ENCODE measurements at regions not wholly inside any gene's neighbourhood (a gene's known extent, or its start where the extent isn't known, plus 50 kb on each side); places are given as distances from the start of the nearest gene placed in this dataset.

DNA sequence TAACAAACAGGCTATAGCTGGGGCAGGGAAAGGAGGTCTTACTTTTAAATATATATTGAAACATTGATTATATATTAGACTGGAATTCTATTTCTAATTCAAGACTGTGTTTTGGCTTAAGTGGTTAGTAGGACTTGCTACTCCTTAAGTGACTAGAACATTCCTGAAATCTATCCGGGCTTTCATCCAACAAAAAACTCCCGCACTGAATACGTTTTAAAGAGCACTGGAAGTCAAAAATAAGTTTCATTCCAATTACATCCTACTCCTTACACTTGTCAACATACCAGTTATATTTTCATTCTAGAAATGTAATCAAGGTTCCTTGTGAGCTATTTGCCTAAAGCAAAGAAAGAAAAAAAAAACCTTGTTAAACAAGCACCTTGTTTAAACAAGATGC is 204.6 kb downstream of the SP3 start:
- DNase-seq (ENCODE audit: low spot score) = no peak
- CTCF ChIA-PET = no interaction called here
- POLR2A ChIA-PET (ENCODE audit: low non-redundant PET) = no interaction called here

DNA sequence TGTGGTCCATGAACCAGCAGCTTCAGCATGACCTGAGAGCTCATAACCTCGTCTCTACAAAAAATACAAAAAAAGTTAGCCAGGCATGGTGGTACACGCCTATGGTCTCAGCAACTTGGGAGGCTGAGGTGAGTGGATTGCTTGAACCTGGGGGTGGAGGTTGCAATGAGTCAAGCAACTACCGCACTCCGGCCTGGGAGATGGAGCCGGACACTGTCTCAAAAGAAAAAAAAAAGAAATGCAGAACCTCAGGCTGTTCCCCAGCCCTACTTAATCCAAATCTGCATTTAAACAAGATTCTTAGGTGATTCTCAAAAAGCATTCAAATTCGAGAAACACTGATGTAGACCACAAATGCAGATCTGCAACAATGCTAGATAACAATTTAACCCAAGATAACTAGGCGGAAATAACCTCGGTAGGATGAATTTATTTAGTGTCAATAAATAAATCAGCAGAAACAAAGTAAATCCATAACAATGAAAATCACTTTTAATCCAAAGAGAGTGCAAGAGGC is 203.5 kb downstream of the SP3 start:
- ChIA-PET POLR2A (ENCODE audit: low non-redundant PET) (no interaction called here), CTCF (no interaction called here)
- TF ChIP-seq, protein P1, sequence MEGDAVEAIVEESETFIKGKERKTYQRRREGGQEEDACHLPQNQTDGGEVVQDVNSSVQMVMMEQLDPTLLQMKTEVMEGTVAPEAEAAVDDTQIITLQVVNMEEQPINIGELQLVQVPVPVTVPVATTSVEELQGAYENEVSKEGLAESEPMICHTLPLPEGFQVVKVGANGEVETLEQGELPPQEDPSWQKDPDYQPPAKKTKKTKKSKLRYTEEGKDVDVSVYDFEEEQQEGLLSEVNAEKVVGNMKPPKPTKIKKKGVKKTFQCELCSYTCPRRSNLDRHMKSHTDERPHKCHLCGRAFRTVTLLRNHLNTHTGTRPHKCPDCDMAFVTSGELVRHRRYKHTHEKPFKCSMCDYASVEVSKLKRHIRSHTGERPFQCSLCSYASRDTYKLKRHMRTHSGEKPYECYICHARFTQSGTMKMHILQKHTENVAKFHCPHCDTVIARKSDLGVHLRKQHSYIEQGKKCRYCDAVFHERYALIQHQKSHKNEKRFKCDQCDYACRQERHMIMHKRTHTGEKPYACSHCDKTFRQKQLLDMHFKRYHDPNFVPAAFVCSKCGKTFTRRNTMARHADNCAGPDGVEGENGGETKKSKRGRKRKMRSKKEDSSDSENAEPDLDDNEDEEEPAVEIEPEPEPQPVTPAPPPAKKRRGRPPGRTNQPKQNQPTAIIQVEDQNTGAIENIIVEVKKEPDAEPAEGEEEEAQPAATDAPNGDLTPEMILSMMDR (conservative IDR thresholded peaks at IDR 0.05; ENCODE audit: low read depth) = no peak
- no peak overlapping the region for H3K27ac ChIP-seq
- no peak for DNase-seq (ENCODE audit: low spot score)

More for the DNA sequence above, 204.6 kb downstream of the SP3 start:
- TF ChIP-seq, protein P1 (conservative IDR thresholded peaks at IDR 0.05; ENCODE audit: low read depth) = no peak
- no peak overlapping the region for H3K27ac ChIP-seq

DNA sequence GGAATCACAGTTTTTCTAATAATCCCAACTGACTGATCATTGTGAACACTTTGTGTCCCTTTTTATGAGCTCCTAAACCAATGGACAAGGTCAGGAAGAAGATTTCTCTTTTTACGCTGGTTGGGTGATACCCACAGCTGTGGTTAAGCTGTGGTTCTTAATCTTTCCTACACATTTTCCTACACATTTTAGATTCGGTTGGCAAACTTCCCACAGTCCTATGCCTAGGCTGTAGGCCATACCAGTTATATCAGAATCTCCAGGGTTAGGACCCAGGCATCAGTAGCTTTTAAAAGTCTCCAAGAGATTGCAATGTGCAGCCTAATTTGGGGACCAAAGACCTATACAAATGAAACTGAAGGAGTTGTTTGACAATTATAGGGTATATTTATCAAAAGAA is 203.0 kb downstream of the SP3 start:
- ChIA-PET CTCF (no interaction called here), POLR2A (ENCODE audit: low non-redundant PET) (no interaction called here)
- TF ChIP-seq, protein P1 (conservative IDR thresholded peaks at IDR 0.05; ENCODE audit: low read depth) = no peak
- no peak overlapping the region for H3K27ac ChIP-seq
- no peak for DNase-seq (ENCODE audit: low spot score)

DNA sequence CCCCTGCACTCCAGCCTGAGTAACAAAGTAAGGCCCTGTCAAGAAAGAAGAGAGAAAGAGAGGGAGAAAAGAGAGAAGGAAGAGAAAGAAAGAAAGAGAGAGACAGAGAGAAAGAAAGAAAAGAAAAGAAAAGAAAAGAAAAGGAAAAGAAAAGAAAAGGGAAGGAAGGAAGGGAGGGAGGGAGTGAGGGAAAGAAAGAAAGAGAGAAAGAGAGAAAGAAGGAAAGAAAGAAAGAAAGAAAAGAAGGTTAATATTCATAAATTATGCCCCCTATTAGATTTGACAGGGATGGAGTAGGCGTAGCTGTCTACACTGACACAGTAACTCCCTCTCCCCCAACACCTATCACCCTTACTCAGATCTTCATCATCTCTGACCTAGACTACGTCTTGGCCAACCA is 202.3 kb downstream of the SP3 start:
- H3K27ac ChIP-seq = no peak overlapping the region
- ChIA-PET POLR2A (ENCODE audit: low non-redundant PET) (no interaction called here), CTCF (interaction anchor here (0.7 kb wide), 1 partner anchor 987 kb away, joined by 3 read pairs; no protein-coding TSS in a partner anchor)
- TF ChIP-seq, protein P1 (conservative IDR thresholded peaks at IDR 0.05; ENCODE audit: low read depth) = no peak
- no peak for DNase-seq (ENCODE audit: low spot score)

DNA sequence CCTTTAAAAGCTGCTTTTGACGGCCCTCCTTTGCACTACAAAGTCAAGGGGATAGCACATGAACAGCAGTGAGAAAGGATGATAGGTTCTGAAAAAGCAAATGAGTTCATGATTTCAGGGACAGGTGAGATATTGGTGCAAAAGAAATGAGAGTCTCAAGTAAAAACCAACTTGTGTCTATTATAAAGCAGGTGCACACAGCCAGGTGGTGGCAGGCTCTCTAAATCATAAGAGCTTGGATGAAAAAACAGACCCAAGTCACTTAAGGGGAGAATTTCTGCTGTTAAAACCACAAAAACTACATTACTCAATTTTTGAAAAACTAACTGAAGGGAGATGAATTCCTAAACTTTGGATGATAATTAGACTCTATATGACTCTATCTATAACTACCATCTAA is 201.5 kb downstream of the SP3 start:
- POLR2A ChIA-PET (ENCODE audit: low non-redundant PET) = no interaction called here

DNA sequence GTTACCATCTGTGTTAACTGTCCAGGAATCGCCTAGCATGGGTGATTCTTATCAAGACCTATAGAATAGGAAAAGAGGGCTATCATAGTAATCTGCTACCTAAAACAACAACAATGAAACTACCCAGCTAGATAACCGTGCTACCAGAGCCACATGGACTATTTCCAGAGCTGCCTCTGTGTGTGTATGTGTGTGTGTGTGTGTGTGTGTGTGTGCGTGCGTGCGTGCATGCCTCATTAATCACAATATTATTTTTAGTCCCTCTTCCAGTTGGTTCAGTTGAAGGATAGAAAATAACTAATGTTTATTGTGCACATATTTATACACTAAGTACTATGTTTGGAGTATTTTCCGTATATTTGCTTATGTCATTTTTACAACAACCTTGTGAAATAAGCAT is 201.1 kb downstream of the SP3 start:
- ChIA-PET CTCF (interaction anchor here (0.6 to 1.5 kb wide), 2 partner anchors 11 to 89 kb away, joined by 3 read pairs; no protein-coding TSS in a partner anchor), POLR2A (ENCODE audit: low non-redundant PET) (no interaction called here)
- TF ChIP-seq, protein P1 (conservative IDR thresholded peaks at IDR 0.05; ENCODE audit: low read depth) = no peak
- H3K27ac ChIP-seq = no peak overlapping the region
- no peak for DNase-seq (ENCODE audit: low spot score)

More for the DNA sequence above, 201.5 kb downstream of the SP3 start:
- CTCF ChIA-PET = interaction anchor here (1.5 kb wide), 1 partner anchor 10 kb away, joined by 3 read pairs; no protein-coding TSS in a partner anchor
- DNase-seq (ENCODE audit: low spot score) = no peak
- H3K27ac ChIP-seq = no peak overlapping the region
- TF ChIP-seq, protein P1 (conservative IDR thresholded peaks at IDR 0.05; ENCODE audit: low read depth) = no peak
